ENCODE measurements at regions not wholly inside any gene's neighbourhood (a gene's known extent, or its start where the extent isn't known, plus 50 kb on each side); places are given as distances from the start of the nearest gene placed in this dataset.

DNA sequence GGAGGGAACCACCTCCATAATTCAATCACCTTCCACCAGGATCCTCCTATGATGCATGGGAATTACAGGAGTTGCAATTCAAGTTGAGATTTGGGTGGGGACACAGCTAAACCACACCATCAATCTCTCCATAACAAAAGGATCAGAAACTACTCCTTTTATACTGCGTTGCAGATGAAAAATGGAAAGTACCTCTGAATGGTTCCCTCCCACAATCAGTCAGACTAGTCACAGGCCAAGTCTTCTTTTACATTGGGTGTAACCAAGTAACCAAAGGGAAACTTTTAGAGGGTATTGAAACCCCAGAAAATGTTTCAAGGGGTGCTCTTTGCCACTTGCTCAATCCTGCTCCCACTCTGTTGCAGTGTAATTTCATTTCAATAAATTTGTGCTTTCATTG lies 504.3 kb upstream of the CNTN3 start:
- Histone ChIP-seq H4K20me1 (ENCODE audit: insufficient read depth, low read length) (no peaks in the 10 kb centered on the region), H2AFZ (ENCODE audit: low read length) (no peak overlapping the region), H3K9me3 (ENCODE audit: low read length) (no peaks in the 10 kb centered on the region), H3K79me2 (ENCODE audit: insufficient read depth, low read length) (no peaks in the 10 kb centered on the region), H3K27me3 (ENCODE audit: insufficient read depth, low read length) (no peaks in the 10 kb centered on the region), H3K4me2 (ENCODE audit: low read length) (no peak overlapping the region), H3K9me2 (ENCODE audit: low read depth, low read length) (no peaks in the 10 kb centered on the region), H3K4me3 (ENCODE audit: low read depth, low read length, poor library complexity, severe bottlenecking) (no peak overlapping the region), H3K36me3 (ENCODE audit: insufficient read depth, low read length) (no peaks in the 10 kb centered on the region), H3K9ac (ENCODE audit: low read length) (no peak overlapping the region), H3F3A (ENCODE audit: insufficient read depth, low read length) (no peaks in the 10 kb centered on the region), H3K4me1 (ENCODE audit: insufficient read depth, low read length, severe bottlenecking) (no peaks in the 10 kb centered on the region), H3K27ac (ENCODE audit: low read depth, low read length, poor library complexity, severe bottlenecking) (no peak overlapping the region)
- TF ChIP-seq CTCF (IDR thresholded peaks at IDR 0.05; ENCODE audit: low read length) (no peak), EZH2 (IDR thresholded peaks at IDR 0.05; ENCODE audit: borderline replicate concordance, low read length) (no peak)

DNA sequence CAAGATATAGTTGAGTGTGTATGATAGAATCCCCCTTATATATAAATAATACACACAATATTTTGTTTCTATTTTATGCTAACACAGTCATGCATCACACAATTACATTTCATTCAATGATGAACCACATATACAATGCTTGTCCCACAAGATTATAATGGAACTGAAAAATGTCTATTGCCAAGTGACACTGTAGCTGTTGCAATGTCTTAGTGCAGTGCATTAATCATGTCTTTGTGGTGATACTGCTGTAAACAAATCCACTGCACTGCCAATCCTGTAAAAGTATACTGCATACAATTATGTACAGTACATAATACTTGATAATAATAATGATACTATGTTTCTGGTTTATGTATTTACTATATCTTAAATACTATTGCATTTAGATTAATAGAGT lies 512.1 kb upstream of the CNTN3 start:
- Histone ChIP-seq H4K20me1 (ENCODE audit: insufficient read depth, low read length) (no peaks in the 10 kb centered on the region), H2AFZ (ENCODE audit: low read length) (no peak overlapping the region), H3K4me2 (ENCODE audit: low read length) (no peak overlapping the region), H3K79me2 (ENCODE audit: insufficient read depth, low read length) (no peaks in the 10 kb centered on the region), H3K4me1 (ENCODE audit: insufficient read depth, low read length, severe bottlenecking) (no peaks in the 10 kb centered on the region), H3K9me2 (ENCODE audit: low read depth, low read length) (no peaks in the 10 kb centered on the region), H3K9ac (ENCODE audit: low read length) (no peak overlapping the region), H3K9me3 (ENCODE audit: low read length) (no peaks in the 10 kb centered on the region), H3K27me3 (ENCODE audit: insufficient read depth, low read length) (no peaks in the 10 kb centered on the region), H3K27ac (ENCODE audit: low read depth, low read length, poor library complexity, severe bottlenecking) (no peak overlapping the region), H3K4me3 (ENCODE audit: low read depth, low read length, poor library complexity, severe bottlenecking) (no peak overlapping the region), H3F3A (ENCODE audit: insufficient read depth, low read length) (no peaks in the 10 kb centered on the region), H3K36me3 (ENCODE audit: insufficient read depth, low read length) (no peaks in the 10 kb centered on the region)
- TF ChIP-seq CTCF (IDR thresholded peaks at IDR 0.05; ENCODE audit: low read length) (no peak), EZH2 (IDR thresholded peaks at IDR 0.05; ENCODE audit: borderline replicate concordance, low read length) (no peak)

GRCh38 chr3:75129101-75129500 lies 514.6 kb upstream of the CNTN3 start:
- H3K9me3 ChIP-seq (ENCODE audit: low read length), result no peaks in the 10 kb centered on the region
- H3K79me2 ChIP-seq (ENCODE audit: insufficient read depth, low read length), result no peaks in the 10 kb centered on the region
- H3F3A ChIP-seq (ENCODE audit: insufficient read depth, low read length), result no peaks in the 10 kb centered on the region
- H3K4me3 ChIP-seq (ENCODE audit: low read depth, low read length, poor library complexity, severe bottlenecking), result no peak overlapping the region
- H2AFZ ChIP-seq (ENCODE audit: low read length), result no peak overlapping the region
- H3K9ac ChIP-seq (ENCODE audit: low read length), result no peak overlapping the region
- H3K9me2 ChIP-seq (ENCODE audit: low read depth, low read length), result no peaks in the 10 kb centered on the region
- no peak overlapping the region for H3K27ac ChIP-seq (ENCODE audit: low read depth, low read length, poor library complexity, severe bottlenecking)
- TF ChIP-seq EZH2 (IDR thresholded peaks at IDR 0.05; ENCODE audit: borderline replicate concordance, low read length) (no peak), CTCF (IDR thresholded peaks at IDR 0.05; ENCODE audit: low read length) (no peak)
- no peaks in the 10 kb centered on the region for H3K36me3 ChIP-seq (ENCODE audit: insufficient read depth, low read length)
- no peaks in the 10 kb centered on the region for H3K27me3 ChIP-seq (ENCODE audit: insufficient read depth, low read length)
- H3K4me1 ChIP-seq (ENCODE audit: insufficient read depth, low read length, severe bottlenecking), result no peaks in the 10 kb centered on the region
- H3K4me2 ChIP-seq (ENCODE audit: low read length), result no peak overlapping the region
- no peaks in the 10 kb centered on the region for H4K20me1 ChIP-seq (ENCODE audit: insufficient read depth, low read length)

Measured in OCI-LY1 (cell line).